Activated CD4-positive, CD25-positive, alpha-beta regulatory T cell (primary cell): ENCODE measurements at regions not wholly inside any gene's neighbourhood (a gene's known extent, or its start where the extent isn't known, plus 50 kb on each side); places are given as distances from the start of the nearest gene placed in this dataset.
"Not testable (repeated sequence)": the region's sequence is repeated elsewhere in the genome, so short reads cannot be mapped to it uniquely, and the experiment has no call there.

ENCODE experiments used
- DNase-seq, 4 experiments: peaks; one replicate each; lab custom pipeline; 2025; lab: John Stamatoyannopoulos, UW

DNA sequence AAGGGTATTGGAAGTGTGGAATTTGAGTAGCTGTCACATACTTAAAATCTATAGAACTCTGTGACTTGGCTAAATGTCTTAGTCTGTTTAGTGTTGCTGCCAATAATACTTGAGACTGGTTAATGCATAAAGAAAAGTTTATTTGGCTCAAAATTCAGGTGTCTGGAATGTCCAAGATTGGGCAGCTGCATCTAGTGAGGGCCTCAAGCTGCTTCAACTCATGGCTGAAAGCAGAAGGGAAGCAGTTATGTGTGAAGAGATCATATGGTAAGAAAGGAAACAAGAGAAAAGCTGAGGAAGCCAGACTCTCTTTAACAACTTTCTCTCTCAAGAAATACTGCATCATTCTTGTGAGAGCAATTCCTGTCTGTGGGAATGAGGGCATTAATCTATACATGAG, 1043.3 kb upstream of the CDH6 start:
- no peak for DNase-seq

DNA sequence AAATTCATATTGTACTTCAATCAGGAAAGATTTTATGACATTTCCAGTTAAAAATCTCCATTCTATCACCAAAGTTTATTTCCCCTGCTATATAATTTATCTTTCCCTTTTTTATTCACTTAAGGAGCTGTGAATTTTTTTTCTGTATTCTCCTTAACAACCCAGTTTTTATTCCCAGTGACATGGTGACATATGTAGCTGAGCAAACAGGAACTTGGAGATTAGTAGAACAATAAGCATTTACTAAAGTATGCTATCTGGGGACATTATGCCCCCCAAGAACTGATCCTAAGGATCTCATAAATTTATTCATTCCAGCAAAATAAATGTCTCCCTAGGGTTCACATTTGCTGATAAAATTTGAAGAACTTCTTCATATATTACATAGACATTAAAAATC, 1044.0 kb upstream of the CDH6 start:
- no peak for DNase-seq

GRCh38 chr5:30147976-30148375, 1045.5 kb upstream of the CDH6 start:
- no peak for DNase-seq

GRCh38 chr5:30144059-30144458, 1049.4 kb upstream of the CDH6 start:
- not testable (repeated sequence) for DNase-seq

DNA sequence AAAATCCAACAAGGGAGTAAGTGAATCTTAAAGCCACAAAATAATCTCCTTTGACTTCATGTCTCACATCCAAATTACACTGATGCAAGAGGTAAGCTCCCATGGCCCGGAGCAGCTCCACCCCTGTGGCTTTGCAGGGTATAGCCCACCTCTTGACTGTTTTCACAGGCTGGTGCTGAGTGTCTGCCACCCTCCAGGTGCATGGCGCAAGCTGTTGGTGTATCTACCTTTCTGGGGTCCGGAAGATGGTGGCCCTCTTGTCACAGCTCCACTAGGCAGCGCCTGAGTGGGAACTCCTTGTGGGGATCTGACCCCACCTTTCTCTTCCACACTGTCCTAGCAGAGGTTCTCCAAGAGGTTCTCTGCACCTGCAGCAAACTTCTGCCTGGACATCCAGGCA, 1051.1 kb upstream of the CDH6 start:
- no peak for DNase-seq

GRCh38 chr5:30121043-30121442, 1072.4 kb upstream of the CDH6 start:
- no peak for DNase-seq

- DNase-seq = no peak
Measured at GRCh38 chr5:30117135-30117534, 1076.4 kb upstream of the CDH6 start.

DNA sequence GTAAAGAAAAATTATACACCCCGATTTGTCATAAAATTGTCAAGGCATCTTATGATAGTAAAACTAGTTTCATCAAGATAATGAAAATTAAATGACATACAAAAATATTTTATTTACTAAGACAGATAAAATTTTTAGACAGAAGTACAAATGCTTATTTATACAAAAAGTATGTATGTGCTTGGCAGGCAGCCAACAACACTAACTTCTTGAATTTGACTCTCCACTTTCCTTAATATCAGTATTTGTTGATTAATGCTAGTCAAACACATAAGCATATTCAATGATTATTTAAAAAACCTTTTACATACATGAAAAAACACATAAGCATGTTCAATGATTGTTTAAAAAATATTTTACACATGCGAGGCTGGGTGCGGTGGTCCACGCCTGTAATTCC, 1079.9 kb upstream of the CDH6 start:
- DNase-seq = no peak

DNA sequence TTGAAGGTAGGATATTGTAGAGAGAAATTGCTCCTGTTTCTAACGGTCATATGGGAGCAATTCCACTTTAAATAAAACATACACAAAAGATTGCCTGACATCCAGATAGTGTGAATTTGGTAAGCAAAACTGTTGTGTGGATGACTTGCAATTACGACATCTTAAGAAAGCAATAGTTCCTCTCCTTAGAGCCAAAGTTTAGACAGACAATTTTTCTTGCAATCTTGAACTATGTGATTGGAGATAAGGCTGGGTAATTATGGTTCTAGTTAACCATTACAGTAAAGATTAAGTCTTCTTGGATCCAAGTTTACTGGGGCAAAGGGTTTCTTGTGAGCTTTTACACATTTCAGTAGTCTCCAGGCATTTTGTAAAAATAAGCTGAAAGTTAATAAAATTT, 1080.6 kb upstream of the CDH6 start:
- no peak for DNase-seq

GRCh38 chr5:30108051-30108450, 1085.4 kb upstream of the CDH6 start:
- no peak for DNase-seq

DNA sequence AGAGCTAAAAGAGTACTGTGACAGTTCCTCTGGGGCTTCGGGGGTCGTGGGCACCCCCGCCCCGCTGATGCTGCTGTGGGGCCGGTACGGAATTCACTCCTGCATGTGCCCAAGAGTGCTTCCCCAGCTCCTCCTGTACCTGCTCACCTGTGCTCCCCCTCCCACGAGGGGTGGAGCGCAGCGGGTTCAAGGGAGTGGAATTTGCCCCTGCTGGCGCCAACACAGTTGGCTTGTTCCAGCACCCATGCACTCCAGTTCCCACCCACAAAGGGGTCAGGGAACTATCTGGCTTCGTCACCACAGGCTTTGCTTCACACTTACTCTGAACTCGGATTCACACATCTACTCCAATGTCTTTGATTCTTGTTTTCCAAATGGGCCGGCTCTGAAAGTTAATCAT, 1086.9 kb upstream of the CDH6 start:
- DNase-seq = no peak

GRCh38 chr5:30104872-30105596, 1088.5 kb upstream of the CDH6 start:
- no peak for DNase-seq

DNA sequence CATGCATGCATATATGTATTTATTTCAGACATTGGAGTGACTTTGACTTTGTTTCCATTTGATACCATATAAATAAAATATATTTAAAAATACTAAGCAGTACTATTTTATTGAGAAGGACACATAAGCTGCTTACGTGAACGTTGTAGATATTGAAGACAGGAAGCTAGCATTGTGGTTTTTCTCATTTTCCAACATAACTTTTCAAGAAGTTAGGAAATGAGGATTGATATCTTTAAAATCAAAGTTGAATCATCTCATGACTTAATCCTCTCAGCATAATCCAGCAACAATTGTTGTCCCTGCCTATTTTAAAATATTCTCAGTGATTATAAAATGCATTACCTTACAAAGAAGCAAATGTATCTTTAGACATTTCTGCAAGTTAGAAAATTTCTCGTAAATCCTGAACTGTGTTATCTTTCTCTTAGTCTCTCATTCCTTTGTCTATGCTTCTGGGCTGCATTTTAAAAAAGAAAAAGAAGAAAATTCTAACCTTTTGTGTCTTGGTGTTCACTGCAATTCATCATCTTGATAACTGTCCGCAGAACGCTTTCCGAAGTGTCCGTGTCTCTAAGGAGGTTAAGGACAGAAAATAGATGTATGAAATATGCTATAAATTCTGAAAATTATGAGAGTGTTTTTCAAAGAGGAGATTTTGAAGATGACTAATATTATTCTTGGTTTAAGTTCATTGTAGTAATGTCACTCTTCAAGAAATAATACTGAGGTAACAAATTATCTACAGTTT, 1089.9 kb upstream of the CDH6 start:
- no peak for DNase-seq

GRCh38 chr5:30103052-30103451, 1090.4 kb upstream of the CDH6 start:
- DNase-seq = no peak

DNA sequence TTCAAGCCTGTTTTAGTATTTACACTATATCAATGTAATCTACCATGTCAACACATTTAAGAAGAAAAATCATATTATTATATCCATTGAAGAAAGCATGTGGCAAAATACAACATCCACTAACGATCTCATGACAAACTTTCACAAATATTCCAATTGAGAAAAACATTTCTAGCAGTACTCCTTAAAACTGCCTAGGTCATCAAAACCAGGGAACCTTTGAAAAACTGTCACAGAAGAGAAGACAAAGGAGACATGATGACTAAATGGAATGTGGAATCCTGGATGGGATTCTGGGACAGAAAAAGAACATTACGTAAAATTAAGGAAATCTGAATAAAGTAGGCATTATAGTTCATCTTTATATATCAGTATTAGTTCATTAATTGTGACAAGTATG, 1091.3 kb upstream of the CDH6 start:
- DNase-seq = no peak

DNA sequence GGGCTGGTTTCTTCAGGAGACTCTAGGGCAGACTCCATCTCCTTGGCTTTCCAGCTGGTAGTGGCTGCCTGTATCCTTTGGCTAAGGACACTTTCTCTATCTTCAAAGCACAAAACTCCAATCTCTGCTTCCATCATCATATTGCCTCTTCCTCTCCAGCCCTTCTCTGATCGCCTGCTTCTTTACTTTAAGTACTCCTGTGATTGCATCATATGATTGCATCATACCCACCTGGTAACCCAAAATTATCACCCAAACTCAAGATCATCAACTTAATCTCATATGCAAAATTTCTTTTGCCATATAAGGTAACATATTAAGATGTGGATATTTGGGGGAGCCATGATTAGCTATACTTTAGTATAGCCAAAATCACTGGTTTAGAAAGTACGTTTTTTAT, 1092.6 kb upstream of the CDH6 start:
- DNase-seq = no peak

- no peak for DNase-seq
Measured at GRCh38 chr5:30100148-30100713, 1093.3 kb upstream of the CDH6 start.

GRCh38 chr5:30099634-30100033, 1093.9 kb upstream of the CDH6 start:
- DNase-seq = no peak

- no peak for DNase-seq
Measured at GRCh38 chr5:30098940-30099339, 1094.5 kb upstream of the CDH6 start.

DNA sequence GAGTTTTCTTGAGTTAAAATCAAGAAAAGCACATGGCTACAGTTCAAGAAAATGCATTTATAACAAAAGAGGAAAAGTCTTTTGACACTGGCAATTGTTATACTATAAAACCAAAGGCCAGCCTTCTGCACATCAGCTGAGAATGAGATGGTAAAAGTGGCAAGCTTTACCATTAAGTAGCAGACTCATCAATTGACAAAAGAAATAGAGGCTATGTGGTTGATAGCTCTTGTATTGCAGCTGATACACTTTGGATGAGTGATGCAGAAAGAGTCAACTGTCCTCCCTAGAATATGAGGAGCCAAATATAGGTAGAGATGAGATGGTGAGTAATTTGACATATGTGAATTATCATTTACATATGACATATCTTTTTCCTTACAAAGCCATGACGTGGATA, 1100.9 kb upstream of the CDH6 start:
- DNase-seq = no peak

DNA sequence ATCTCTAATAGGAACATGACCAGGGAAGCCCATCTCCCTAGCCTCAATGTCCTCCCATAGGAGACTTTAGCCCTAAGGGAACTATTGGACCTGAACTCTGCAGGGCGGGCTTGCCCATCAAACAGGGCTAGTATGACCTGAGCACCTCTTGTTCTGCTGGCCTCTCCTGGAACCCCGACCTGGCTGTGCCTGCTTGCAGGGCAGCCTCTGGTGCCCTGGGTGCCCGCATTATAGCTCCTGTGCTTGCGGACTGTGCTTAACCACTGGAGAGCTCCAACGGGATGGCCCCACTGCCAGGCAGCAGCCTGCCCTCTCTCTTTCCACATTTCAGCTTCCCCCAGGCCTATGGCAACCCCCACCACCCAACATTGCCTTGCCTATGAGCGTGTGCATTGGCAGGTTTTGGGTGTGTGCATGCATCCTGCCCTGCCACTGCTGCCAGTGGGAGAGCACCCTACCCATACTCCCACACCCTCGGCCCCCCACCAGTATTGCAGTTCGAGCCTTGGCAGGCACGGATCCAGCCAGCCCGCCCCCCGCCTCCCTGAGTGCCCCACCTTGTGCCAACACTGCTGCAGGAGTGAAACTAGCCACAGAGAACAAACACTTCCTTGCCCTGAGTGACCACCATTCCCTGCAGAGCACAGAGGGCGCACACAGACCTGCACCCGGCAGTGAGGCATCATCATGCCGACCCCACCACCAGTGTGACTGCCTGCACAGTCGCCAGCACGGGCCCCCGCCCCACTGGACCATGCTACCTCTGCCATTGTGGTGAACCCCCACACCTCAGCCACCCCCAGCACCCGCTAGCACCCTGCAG, 1123.8 kb upstream of the CDH6 start:
- DNase-seq = no peak

- DNase-seq = no peak
Measured at GRCh38 chr5:30063503-30063902, 1130.0 kb upstream of the CDH6 start.

GRCh38 chr5:30051976-30052375, 1141.5 kb upstream of the CDH6 start:
- DNase-seq = no peak
